ENCODE measurements at regions not wholly inside any gene's neighbourhood (a gene's known extent, or its start where the extent isn't known, plus 50 kb on each side); places are given as distances from the start of the nearest gene placed in this dataset.

DNA sequence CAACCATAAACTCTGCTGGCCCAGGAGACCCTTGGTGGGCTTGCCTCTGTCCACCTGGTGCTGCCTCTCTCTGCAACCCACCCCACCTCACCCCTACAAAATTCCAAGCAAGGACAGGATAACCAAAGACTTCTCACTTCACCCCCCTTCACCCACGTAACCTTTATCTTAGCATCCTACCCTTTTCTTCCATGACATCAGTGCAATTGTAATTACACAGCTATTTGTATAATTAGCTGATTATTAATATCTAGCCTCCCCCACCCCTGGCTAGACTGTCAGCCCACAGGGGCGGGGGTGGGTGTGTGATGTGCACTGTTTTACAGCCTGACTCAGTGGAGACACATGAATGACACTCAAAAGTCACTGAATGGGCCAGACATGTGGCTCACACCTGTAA is 262.2 kb downstream of the MRTFB start:
- CTCF ChIA-PET, result interaction anchor here (0.6 to 0.7 kb wide), 2 partner anchors 182 to 1760 kb away, joined by 3 read pairs; no protein-coding TSS in a partner anchor
- Histone ChIP-seq H3K4me3 (ENCODE audit: low read depth, low read length) (no peak overlapping the region), H3K9me3 (ENCODE audit: control insufficient read depth, insufficient read depth, low read depth, low read length) (no peaks in the 10 kb centered on the region), H3K27ac (ENCODE audit: extremely low read depth, low read depth, low read length) (no peak overlapping the region), H3K4me1 (ENCODE audit: control insufficient read depth, insufficient read depth, low read length) (no peaks in the 10 kb centered on the region), H3K36me3 (ENCODE audit: control insufficient read depth in 2 of 2, insufficient read depth in 1 of 2, low read length in 2 of 2) (peaks cover 0 to 2% of the 10 kb centered on the region in 2 experiments; a peak in 1 of 3 replicates)
- POLR2A ChIA-PET, result interaction anchor here (1.2 kb wide), 1 partner anchor 48 kb away, joined by 4 read pairs; no protein-coding TSS in a partner anchor
- TF ChIP-seq ZFHX2 (tag by site-specific recombination; conservative IDR thresholded peaks at IDR 0.05) (peak; percentile 66), ZNF585B (tag by site-specific recombination; IDR thresholded peaks at IDR 0.05) (no peak), PRDM10 (tag by site-specific recombination; IDR thresholded peaks at IDR 0.05) (no peak), ZBTB26 (tag by site-specific recombination; optimal IDR thresholded peaks at IDR 0.05) (no peak), ZNF157 (tag by site-specific recombination; IDR thresholded peaks at IDR 0.05) (no peak), ZNF214 (tag by site-specific recombination; IDR thresholded peaks at IDR 0.05; ENCODE audit: borderline replicate concordance) (no peak), ZNF416 (tag by site-specific recombination; IDR thresholded peaks at IDR 0.05) (no peak), EGR2 (tag by site-specific recombination; IDR thresholded peaks at IDR 0.05; ENCODE audit: low read depth) (peak; percentile 90)

DNA sequence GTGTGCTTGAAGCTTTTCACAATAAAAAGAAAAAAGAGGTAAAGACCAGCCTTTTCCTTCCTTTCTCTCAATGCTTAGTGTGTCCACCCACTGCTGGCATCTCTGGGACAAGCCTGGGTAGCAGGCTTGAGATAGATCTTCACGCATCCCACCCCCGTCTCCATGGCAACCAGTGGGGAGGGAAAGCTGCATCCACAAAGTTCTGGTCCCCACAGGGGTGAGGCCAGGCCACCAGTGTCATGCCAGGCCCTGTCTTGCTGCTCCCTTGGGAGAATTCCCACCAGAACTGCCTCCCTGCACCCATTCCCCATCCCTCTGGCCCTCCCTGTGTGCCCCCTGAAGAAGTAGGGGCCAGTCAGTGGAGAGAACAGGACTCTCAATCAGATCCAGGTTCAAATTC is 259.9 kb downstream of the MRTFB start:
- peaks cover 0 to 7% of the 10 kb centered on the region in 2 experiments; a peak in 2 of 3 replicates for H3K36me3 ChIP-seq (ENCODE audit: control insufficient read depth in 2 of 2, insufficient read depth in 1 of 2, low read length in 2 of 2)
- no peak overlapping the region for H3K27ac ChIP-seq (ENCODE audit: extremely low read depth, low read depth, low read length)
- ChIA-PET POLR2A (no interaction called here), CTCF (no interaction called here)
- TF ChIP-seq, protein P1, sequence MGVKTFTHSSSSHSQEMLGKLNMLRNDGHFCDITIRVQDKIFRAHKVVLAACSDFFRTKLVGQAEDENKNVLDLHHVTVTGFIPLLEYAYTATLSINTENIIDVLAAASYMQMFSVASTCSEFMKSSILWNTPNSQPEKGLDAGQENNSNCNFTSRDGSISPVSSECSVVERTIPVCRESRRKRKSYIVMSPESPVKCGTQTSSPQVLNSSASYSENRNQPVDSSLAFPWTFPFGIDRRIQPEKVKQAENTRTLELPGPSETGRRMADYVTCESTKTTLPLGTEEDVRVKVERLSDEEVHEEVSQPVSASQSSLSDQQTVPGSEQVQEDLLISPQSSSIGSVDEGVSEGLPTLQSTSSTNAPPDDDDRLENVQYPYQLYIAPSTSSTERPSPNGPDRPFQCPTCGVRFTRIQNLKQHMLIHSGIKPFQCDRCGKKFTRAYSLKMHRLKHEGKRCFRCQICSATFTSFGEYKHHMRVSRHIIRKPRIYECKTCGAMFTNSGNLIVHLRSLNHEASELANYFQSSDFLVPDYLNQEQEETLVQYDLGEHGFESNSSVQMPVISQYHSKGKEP (tag by site-specific recombination; IDR thresholded peaks at IDR 0.05), result no peak
- TF ChIP-seq ZIC2 (tag by site-specific recombination; IDR thresholded peaks at IDR 0.05), result no peak
- TF ChIP-seq, protein P2, sequence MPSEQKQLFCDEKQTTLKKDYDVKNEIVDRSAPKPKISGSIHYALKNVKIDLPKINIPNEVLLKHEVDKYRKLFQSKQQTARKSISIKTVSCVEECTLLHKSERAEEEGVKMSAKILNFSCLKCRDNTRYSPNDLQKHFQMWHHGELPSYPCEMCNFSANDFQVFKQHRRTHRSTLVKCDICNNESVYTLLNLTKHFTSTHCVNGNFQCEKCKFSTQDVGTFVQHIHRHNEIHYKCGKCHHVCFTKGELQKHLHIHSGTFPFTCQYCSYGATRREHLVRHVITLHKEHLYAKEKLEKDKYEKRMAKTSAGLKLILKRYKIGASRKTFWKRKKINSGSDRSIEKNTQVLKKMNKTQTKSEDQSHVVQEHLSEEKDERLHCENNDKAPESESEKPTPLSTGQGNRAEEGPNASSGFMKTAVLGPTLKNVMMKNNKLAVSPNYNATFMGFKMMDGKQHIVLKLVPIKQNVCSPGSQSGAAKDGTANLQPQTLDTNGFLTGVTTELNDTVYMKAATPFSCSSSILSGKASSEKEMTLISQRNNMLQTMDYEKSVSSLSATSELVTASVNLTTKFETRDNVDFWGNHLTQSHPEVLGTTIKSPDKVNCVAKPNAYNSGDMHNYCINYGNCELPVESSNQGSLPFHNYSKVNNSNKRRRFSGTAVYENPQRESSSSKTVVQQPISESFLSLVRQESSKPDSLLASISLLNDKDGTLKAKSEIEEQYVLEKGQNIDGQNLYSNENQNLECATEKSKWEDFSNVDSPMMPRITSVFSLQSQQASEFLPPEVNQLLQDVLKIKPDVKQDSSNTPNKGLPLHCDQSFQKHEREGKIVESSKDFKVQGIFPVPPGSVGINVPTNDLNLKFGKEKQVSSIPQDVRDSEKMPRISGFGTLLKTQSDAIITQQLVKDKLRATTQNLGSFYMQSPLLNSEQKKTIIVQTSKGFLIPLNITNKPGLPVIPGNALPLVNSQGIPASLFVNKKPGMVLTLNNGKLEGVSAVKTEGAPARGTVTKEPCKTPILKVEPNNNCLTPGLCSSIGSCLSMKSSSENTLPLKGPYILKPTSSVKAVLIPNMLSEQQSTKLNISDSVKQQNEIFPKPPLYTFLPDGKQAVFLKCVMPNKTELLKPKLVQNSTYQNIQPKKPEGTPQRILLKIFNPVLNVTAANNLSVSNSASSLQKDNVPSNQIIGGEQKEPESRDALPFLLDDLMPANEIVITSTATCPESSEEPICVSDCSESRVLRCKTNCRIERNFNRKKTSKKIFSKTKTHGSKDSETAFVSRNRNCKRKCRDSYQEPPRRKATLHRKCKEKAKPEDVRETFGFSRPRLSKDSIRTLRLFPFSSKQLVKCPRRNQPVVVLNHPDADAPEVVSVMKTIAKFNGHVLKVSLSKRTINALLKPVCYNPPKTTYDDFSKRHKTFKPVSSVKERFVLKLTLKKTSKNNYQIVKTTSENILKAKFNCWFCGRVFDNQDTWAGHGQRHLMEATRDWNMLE (tag by site-specific recombination; conservative IDR thresholded peaks at IDR 0.05; ENCODE audit: low read depth), result no peak
- TF ChIP-seq ZNF747 (tag by site-specific recombination; IDR thresholded peaks at IDR 0.05), result no peak
- TF ChIP-seq KLF16 (tag by site-specific recombination; IDR thresholded peaks at IDR 0.05), result no peak
- no peak for TF ChIP-seq ZNF626 (tag by site-specific recombination; IDR thresholded peaks at IDR 0.05)
- no peak for TF ChIP-seq ZSCAN16 (tag by site-specific recombination; IDR thresholded peaks at IDR 0.05)
- TF ChIP-seq ZNF558 (tag by site-specific recombination; IDR thresholded peaks at IDR 0.05), result no peak
- TF ChIP-seq PATZ1 (tag by site-specific recombination; IDR thresholded peaks at IDR 0.05), result no peak
- TF ChIP-seq BCL11A (tag by site-specific recombination; IDR thresholded peaks at IDR 0.05; ENCODE audit: low read depth), result no peak
- no peak for TF ChIP-seq ZNF544 (tag by site-specific recombination; IDR thresholded peaks at IDR 0.05)
- TF ChIP-seq ZNF302 (tag by site-specific recombination; IDR thresholded peaks at IDR 0.05; ENCODE audit: low read depth), result no peak
- H3K9me3 ChIP-seq (ENCODE audit: control insufficient read depth, insufficient read depth, low read depth, low read length), result no peaks in the 10 kb centered on the region
- peaks cover 5% of the 10 kb centered on the region; the same call in 1 of the 2 replicates for H3K4me1 ChIP-seq (ENCODE audit: control insufficient read depth, insufficient read depth, low read length)
- H3K4me3 ChIP-seq (ENCODE audit: low read depth, low read length), result no peak overlapping the region

Measured in HEK293 (cell line).